ENCODE measurements at regions not wholly inside any gene's neighbourhood (a gene's known extent, or its start where the extent isn't known, plus 50 kb on each side); places are given as distances from the start of the nearest gene placed in this dataset.

- no peak for DNase-seq
Observed at GRCh38 chr22:47606426-47606825, 844.0 kb downstream of the TBC1D22A start.

- no peak for DNase-seq
Observed at GRCh38 chr22:47605886-47606285, 843.4 kb downstream of the TBC1D22A start.

GRCh38 chr22:47605441-47605840, 843.0 kb downstream of the TBC1D22A start:
- no peak for DNase-seq

- no peak for DNase-seq
Observed at GRCh38 chr22:47604563-47604962, 842.1 kb downstream of the TBC1D22A start.

DNA sequence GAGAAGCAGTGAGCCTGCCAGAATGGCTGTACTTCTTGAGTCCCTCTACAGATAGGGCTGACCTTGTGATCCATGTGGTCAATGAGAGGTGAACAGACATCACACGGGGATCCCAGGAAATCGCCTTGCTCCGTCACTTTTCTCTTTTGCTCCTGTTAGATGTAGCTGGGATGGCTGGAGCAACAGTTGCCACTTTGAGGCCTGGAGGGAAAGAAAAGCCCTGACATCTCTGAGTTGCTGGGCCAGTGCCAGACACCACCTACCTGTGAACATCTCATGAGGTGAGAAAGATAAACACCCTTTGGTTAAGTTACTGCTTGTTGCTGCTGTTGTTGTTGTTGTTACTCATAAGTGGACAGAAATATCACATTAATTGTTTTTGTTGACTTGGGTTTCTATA, 840.3 kb downstream of the TBC1D22A start:
- no peak for DNase-seq

DNA sequence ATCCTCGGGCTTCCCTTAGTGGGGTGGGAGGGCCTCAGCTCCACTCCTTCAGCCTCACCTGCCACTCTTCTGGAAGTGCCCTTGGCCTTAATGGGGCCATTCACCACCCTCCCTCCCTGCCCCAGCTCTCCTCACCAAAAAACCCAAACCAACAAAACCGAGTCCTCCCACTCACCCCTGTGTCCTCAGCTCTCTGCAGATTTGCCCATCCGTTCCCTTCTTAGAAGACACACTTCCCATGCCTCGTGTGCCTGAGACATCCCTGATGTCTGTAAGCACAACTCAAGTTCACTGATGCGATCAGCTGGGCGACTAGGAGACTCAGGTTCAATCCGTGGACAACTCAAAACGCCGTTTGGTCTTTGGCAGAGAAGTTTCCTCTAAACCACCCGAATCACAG, 839.2 kb downstream of the TBC1D22A start:
- DNase-seq, result no peak

DNA sequence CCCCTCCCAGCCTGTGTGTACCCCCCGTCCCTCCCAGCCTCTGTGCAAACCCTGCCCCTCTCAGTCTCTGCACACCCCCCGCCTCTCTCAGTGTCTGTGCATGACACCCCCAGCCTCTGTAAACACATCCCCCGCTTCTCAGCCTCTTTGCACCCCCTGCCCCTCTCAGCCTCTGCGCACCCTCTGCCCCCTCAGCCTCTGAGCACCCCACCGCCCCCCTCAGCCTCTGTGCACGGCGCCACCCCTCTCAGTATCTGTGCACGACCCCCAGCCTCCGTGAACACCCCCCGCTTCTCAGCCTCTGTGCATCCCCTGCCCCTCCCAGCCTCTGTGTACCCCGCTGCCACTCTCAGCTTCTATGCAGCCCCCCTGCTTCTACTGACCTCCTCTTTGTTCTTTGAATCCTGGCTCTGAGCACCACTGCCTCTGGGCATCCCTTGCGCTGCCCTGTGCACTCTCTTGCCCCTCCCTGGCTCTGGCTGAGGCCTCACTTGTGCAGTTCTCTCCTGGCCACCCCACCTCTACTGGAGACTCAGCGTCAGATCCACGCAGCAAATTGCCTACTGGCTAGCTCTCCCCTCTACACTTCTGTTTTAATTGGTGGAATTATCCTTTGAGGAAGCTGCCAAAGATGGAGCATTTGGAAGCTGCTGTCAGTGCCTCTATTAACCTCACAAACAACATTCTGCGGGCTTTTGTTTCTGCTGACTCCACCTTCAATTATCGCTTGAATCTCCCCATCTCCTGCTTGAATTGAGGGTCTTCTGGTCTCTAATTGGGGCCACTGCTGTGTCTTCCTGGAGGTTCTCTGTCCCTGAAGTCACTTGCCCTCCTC, 838.6 kb downstream of the TBC1D22A start:
- no peak for DNase-seq

DNA sequence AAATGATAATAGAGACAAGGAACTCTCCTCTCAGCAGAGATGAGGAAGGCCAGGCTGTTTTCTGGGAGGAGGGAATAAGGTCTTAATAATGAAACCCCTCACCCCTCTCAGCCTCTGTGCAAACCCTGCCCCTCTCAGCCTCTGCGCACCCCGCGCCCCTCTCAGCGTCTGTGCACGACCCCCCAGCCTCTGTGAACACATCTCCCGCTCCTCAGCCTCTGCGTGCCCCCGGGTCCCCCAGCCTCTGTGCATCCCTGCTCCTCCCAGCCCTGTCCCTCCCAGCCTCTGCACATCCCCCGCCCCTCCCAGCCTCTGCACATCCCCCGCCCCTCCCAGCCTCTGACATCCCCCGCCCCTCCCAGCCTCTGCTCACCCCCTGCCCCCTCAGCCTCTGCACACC, 837.8 kb downstream of the TBC1D22A start:
- no peak for DNase-seq

DNA sequence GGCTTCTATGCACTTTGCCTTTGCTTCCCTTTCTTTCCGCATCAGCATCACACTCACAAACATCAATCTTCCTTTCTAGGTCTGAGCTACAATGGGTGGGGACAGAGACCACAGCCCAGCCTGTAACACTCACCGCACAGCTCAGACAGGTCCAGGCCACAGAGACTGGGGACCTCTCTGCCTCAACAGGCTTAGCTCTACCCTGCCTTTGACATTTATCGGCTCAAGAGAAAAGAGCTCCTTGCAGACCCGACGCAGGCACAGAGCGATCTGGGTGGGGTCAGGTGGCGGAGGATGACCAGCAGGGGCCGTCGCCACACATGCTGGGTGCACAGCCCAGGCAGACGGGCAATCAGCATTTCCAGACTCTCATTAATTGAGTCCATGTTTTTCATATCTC, 837.3 kb downstream of the TBC1D22A start:
- no peak for DNase-seq

GRCh38 chr22:47598864-47599263, 836.4 kb downstream of the TBC1D22A start:
- DNase-seq, result no peak

- DNase-seq, result no peak
Observed at GRCh38 chr22:47597041-47597440, 834.6 kb downstream of the TBC1D22A start.

- no peak for DNase-seq
Observed at GRCh38 chr22:47596176-47596690, 833.8 kb downstream of the TBC1D22A start.

GRCh38 chr22:47594836-47595521, 832.5 kb downstream of the TBC1D22A start:
- DNase-seq, result no peak

GRCh38 chr22:47593911-47594311, 831.5 kb downstream of the TBC1D22A start:
- DNase-seq, result no peak

DNA sequence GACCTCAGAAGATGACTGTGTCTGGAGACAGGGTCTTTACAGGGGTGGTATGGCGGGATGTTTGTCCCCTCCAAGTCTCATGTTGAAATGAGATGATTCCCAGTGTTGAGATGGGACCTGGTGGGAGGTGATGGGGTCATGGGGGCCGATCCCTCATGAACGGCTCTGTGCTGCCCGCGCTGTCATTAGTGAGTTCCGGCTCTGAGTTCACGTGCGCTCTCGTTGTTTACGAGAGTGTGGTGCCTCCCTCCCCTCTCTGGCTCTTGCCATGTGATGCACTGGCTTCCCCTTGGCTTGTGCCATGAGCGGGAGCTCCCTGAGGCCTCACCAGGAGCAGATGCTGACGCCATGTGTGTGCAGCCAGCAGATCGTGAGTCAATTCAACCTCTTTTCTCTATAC, 830.8 kb downstream of the TBC1D22A start:
- no peak for DNase-seq

DNA sequence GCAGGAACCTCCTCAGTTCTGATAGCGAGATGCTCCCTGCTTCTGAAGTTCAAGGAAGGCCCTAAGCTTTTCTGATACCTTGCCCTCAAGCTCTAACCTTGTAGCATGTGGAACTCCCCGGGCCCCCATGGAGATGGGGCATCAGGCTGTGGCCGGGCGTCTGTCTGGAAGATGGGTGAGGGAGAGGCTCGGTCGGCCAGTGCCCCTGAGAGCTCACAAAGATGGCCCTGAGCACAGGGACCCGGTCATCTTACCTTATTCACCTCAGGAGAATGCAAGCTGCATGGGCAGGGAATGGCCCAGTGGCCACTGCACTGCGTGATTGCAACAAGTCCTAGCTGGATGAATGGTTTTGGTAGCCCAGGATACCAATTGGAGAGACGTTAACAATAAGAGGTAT, 830.3 kb downstream of the TBC1D22A start:
- no peak for DNase-seq

- no peak for DNase-seq
Observed at GRCh38 chr22:47591709-47592108, 829.3 kb downstream of the TBC1D22A start.

DNA sequence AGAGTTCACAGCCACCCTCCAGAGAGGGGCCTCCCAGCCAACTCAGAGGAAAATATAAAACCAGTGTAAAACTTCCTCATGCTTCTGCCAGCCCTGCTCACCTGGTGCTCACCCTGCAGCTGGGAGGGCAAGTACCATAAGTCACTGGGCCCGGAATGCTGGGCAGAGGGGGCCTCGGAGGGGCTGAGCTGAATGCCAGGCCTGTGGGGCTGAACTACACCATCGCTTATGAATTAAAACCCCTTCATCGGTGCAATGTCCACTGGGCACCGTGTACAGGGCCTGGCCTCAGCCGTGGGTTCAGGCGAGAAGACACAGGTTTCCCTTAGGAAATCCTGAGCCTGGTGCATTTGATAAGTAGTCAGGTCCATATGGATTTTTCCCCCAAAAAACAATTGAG, 828.6 kb downstream of the TBC1D22A start:
- no peak for DNase-seq

- DNase-seq, result no peak
Observed at GRCh38 chr22:47589271-47590250, 827.1 kb downstream of the TBC1D22A start.

GRCh38 chr22:47588578-47588960, 826.1 kb downstream of the TBC1D22A start:
- DNase-seq, result no peak

DNA sequence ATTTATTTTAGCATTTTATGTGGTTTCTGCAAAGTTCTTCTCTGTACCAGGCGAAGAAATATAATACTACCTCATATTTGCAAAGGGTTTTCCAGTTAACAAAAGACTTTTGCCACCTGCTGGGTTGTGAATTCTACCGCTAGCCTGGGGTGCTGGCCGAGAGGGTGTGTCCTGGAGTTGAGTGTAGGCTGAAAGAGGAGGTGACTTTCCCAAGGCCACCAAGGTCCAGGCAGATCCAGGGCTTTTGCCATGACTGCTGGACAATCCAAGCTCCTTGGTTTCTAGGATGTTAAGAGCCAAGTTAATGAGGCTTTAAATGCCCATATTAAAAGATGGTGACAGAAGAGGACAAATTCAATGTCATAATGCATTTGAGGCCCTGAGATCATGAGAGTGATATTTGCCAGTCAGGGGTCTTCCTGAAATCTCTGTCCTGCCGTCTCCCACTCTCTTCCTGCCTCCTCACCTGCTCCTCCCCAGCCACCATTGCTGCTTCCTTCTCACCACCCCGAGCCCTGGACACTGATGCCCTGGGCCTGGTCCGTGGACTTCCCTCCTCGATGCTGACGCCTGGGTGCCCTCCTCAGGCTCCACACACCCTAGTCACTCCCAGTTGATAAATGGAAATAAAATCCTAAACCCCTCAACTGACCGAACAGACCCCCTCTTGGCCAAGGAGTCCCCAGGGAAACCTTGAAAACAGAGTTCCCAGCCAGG, 825.6 kb downstream of the TBC1D22A start:
- no peak for DNase-seq

- no peak for DNase-seq
Observed at GRCh38 chr22:47587361-47587760, 824.9 kb downstream of the TBC1D22A start.

All from bone marrow (tissue), 2 donors.